Ishikawa (cell line): ENCODE measurements at regions not wholly inside any gene's neighbourhood (a gene's known extent, or its start where the extent isn't known, plus 50 kb on each side); places are given as distances from the start of the nearest gene placed in this dataset.

ENCODE experiments used
- CEBPB ChIP-seq: IDR thresholded peaks from 2 replicates; pipeline ENCODE4 v1.6.1; 2012
- CREB1 ChIP-seq: IDR thresholded peaks from 2 replicates; pipeline ENCODE4 v1.6.1; 2012; ENCODE audit warnings: low read depth
- EGR1 ChIP-seq: IDR thresholded peaks from 2 replicates; pipeline ENCODE4 v1.6.1; 2012
- EP300 ChIP-seq: IDR thresholded peaks from 2 replicates; pipeline ENCODE4 v1.6.1; 2012; ENCODE audit warnings: borderline replicate concordance
- MAX ChIP-seq: IDR thresholded peaks from 2 replicates; pipeline ENCODE4 v1.6.1; 2012
- NFIC ChIP-seq: IDR thresholded peaks from 2 replicates; pipeline ENCODE4 v1.6.1; 2012
- RAD21 ChIP-seq: IDR thresholded peaks from 2 replicates; pipeline ENCODE4 v1.6.1; 2012; ENCODE audit warnings: low read depth
- REST ChIP-seq: IDR thresholded peaks from 2 replicates; pipeline ENCODE4 v1.6.1; 2012; ENCODE audit warnings: low read depth, mild to moderate bottlenecking
- TAF1 ChIP-seq: IDR thresholded peaks from 2 replicates; pipeline ENCODE4 v1.6.1; 2012; ENCODE audit warnings: low read depth, mild to moderate bottlenecking
- TCF12 ChIP-seq: IDR thresholded peaks from 2 replicates; pipeline ENCODE4 v1.6.1; 2012; ENCODE audit warnings: low read depth
- TEAD4 ChIP-seq: IDR thresholded peaks from 2 replicates; pipeline ENCODE4 v1.6.1; 2012
- USF1 ChIP-seq: IDR thresholded peaks from 2 replicates; pipeline ENCODE4 v1.6.1; 2012
- YY1 ChIP-seq: IDR thresholded peaks from 2 replicates; pipeline ENCODE4 v1.6.1; 2012; ENCODE audit warnings: low read depth
- ZBTB7A ChIP-seq: IDR thresholded peaks from 2 replicates; pipeline ENCODE4 v1.6.1; 2012; ENCODE audit warnings: low read depth

- TF ChIP-seq USF1 (no peak), CEBPB (no peak), YY1 (no peak), RAD21 (no peak), REST (no peak), ZBTB7A (peak; percentile 54; the same call in 1 of the 2 replicates), MAX (no peak), TCF12 (no peak), EP300 (no peak), NFIC (no peak), EGR1 (0 out of 2 replicates have a peak, but pooled peaks have one; percentile 42), TAF1 (peak; percentile 26; the same call in 1 of the 2 replicates), TEAD4 (no peak), CREB1 (no peak)
These were observed 108.6 kb upstream of the DOCK9 start for GRCh38 chr13:99086267-99087097.
